Stimulated activated CD8-positive, alpha-beta memory T cell treated with anti-CD3 and anti-CD28 coated beads, Interleukin-2, amount 100 ng/mL, for 1 hour (primary cell): ENCODE measurements at regions not wholly inside any gene's neighbourhood (a gene's known extent, or its start where the extent isn't known, plus 50 kb on each side); places are given as distances from the start of the nearest gene placed in this dataset.
"Not testable (repeated sequence)": the region's sequence is repeated elsewhere in the genome, so short reads cannot be mapped to it uniquely, and the experiment has no call there.

Experiments
- DNase-seq, 2 donors: peaks; one replicate each; pipeline ENCODE4 v3.0.0-alpha.2; 2020; ENCODE audit warnings: low read depth in 2 of 2

GRCh38 chr10:29208845-29209244 lies 80.0 kb upstream of the LYZL1 start:
- DNase-seq: no peak

- no peak for DNase-seq
These were observed 79.0 kb upstream of the LYZL1 start for GRCh38 chr10:29209830-29210229.

DNA sequence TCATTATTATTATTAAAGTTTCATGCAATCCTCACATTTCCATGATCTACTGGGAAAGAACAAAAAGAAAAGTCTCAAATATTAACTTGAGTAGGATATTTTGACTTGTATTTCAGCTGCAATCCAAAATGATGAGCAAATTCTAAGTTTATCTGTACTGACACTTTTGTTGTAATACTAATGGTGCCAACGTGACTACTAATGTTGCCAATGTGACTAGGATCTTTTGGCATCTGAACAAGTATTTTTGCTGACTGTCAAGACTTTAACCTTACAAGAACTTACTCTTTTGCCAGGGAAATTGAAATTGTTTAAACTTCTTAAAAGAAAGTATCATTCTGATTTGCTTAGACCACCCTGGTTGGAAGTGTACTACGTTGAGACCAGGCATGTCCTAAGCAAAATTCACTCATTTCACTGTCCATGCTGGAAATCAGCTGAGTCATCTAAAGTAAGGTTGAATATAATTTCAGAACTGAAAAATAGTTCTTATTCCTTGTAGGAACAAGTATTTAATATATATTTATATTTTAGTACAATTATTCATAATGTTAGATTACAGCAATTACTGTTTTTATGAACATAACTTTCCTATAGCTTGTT lies 78.5 kb upstream of the LYZL1 start:
- DNase-seq: no peak

DNA sequence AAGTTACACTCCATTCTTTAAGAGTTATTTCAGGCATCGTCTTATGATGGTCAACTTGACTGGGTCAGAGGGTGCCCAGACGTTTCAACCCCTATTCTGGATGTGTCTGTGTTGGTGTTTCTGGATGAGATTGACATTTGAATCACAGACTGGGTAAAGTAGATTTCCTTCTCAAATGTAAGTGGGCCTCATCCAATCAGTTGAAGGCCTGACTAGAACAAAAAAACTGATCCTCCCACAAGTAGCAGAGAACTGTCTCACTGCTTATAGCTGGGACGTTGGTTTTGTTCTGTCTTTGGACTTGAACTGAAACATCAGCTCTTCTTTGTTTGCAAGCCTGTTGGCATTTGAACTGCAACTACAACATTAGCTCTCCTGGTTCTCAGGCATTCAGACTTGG lies 76.3 kb upstream of the LYZL1 start:
- no peak for DNase-seq

- DNase-seq: no peak
These were observed 74.3 kb upstream of the LYZL1 start for GRCh38 chr10:29214551-29214950.

- DNase-seq: no peak
These were observed 71.6 kb upstream of the LYZL1 start for GRCh38 chr10:29217292-29217738.

DNA sequence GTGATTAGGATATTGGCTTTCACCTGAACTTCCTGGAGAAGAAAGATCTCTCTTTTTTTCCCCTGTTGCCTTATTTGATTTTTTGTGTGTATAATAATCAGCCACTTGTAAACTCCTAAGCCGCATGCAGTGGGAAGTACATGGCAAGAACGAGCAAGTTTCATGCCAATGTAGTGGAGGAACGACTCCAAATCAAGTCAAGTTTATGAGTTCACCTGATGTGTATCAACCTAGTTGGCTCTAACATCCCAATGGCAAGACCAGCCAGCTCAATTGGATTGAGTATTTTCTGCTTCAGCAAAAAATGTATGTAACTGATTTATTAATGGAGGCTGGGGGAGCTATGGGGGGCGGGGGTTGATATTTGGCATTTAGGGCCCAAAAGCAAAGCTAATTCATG lies 65.5 kb upstream of the LYZL1 start:
- DNase-seq: no peak

GRCh38 chr10:29224631-29225030 lies 64.2 kb upstream of the LYZL1 start:
- DNase-seq: no peak

- no peak for DNase-seq
These were observed 61.7 kb upstream of the LYZL1 start for GRCh38 chr10:29227201-29227600.

- DNase-seq: no peak
These were observed 60.3 kb upstream of the LYZL1 start for GRCh38 chr10:29228562-29228961.

GRCh38 chr10:29229258-29229705 lies 59.6 kb upstream of the LYZL1 start:
- DNase-seq: no peak

GRCh38 chr10:29236910-29237309 lies 52.0 kb upstream of the LYZL1 start:
- DNase-seq: not testable (repeated sequence)

DNA sequence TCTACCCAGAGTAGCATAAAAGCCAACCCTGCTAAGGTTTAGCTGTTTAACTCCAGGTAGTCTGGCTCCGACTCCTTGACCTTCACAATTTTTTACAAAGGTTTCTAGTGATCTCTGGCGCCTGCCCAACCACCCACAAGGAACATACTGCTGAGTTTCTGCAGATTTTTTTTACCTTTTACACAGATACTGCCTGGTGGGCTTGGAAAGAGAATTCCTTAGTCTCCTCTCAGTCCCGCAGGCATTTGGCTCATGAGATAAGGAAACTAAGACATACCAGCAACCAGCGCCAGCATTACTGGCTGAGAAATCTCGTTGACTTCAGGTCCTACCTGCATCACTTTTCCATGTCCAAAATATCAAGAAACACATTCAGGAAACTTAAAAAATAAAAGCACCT lies 51.1 kb upstream of the LYZL1 start:
- DNase-seq: no peak

GRCh38 chr10:29238523-29239135 lies 50.2 kb upstream of the LYZL1 start:
- DNase-seq: no peak
